ENCODE measurements at regions not wholly inside any gene's neighbourhood (a gene's known extent, or its start where the extent isn't known, plus 50 kb on each side); places are given as distances from the start of the nearest gene placed in this dataset.

GRCh38 chr1:38418195-38419030, 371.8 kb upstream of the POU3F1 start:
- no peaks in the 10 kb centered on the region for H3K27me3 ChIP-seq (replicated peaks; ENCODE audit: insufficient read depth)
- no peaks in the 10 kb centered on the region for H3K9me3 ChIP-seq
- no peak overlapping the region for H3K27ac ChIP-seq
- DNase-seq (ENCODE audit: low spot score): no peak
- ATAC-seq (ENCODE audit: insufficient number of reproducible peaks, low FRiP score, low read depth): no peak
- TF ChIP-seq CTCF (IDR thresholded peaks at IDR 0.05): no peak
- H3K4me1 ChIP-seq (ENCODE audit: control insufficient read depth in 1 of 2, low read depth in 2 of 2): no peaks in the 10 kb centered on the region
- H3K36me3 ChIP-seq: no peaks in the 10 kb centered on the region
- H3K4me3 ChIP-seq: no peak overlapping the region

- Histone ChIP-seq H3K4me1 (ENCODE audit: control insufficient read depth in 1 of 2, low read depth in 2 of 2) (no peaks in the 10 kb centered on the region), H3K4me3 (no peak overlapping the region), H3K36me3 (no peaks in the 10 kb centered on the region), H3K9me3 (peaks cover 2% of the 10 kb centered on the region), H3K27me3 (replicated peaks; ENCODE audit: insufficient read depth) (no peaks in the 10 kb centered on the region), H3K27ac (no peak overlapping the region)
- DNase-seq (ENCODE audit: low spot score) (no peak), ATAC-seq (ENCODE audit: insufficient number of reproducible peaks, low FRiP score, low read depth) (no peak)
- TF ChIP-seq CTCF (IDR thresholded peaks at IDR 0.05): no peak
These were observed 357.1 kb upstream of the POU3F1 start for GRCh38 chr1:38403667-38404066.

GRCh38 chr1:38402230-38402815, 355.7 kb upstream of the POU3F1 start:
- H3K27me3 ChIP-seq (replicated peaks; ENCODE audit: insufficient read depth): no peaks in the 10 kb centered on the region
- ATAC-seq (ENCODE audit: insufficient number of reproducible peaks, low FRiP score, low read depth) (no peak), DNase-seq (ENCODE audit: low spot score) (no peak)
- H3K36me3 ChIP-seq: no peaks in the 10 kb centered on the region
- TF ChIP-seq CTCF (IDR thresholded peaks at IDR 0.05): no peak
- no peak overlapping the region for H3K4me3 ChIP-seq
- H3K27ac ChIP-seq: no peak overlapping the region
- H3K9me3 ChIP-seq: peaks cover 2% of the 10 kb centered on the region
- H3K4me1 ChIP-seq (ENCODE audit: control insufficient read depth in 1 of 2, low read depth in 2 of 2): no peaks in the 10 kb centered on the region

- Histone ChIP-seq H3K9me3 (no peaks in the 10 kb centered on the region), H3K27me3 (replicated peaks; ENCODE audit: insufficient read depth) (no peaks in the 10 kb centered on the region), H3K4me1 (ENCODE audit: control insufficient read depth in 1 of 2, low read depth in 2 of 2) (no peaks in the 10 kb centered on the region), H3K27ac (no peak overlapping the region), H3K36me3 (no peaks in the 10 kb centered on the region), H3K4me3 (no peak overlapping the region)
- ATAC-seq (ENCODE audit: insufficient number of reproducible peaks, low FRiP score, low read depth) (no peak), DNase-seq (ENCODE audit: low spot score) (no peak)
- TF ChIP-seq CTCF (IDR thresholded peaks at IDR 0.05): no peak
These were observed 350.0 kb upstream of the POU3F1 start for GRCh38 chr1:38396606-38397005.

- peaks cover 2% of the 10 kb centered on the region for H3K9me3 ChIP-seq
- no peaks in the 10 kb centered on the region for H3K36me3 ChIP-seq
- H3K27ac ChIP-seq: no peak overlapping the region
- no peak overlapping the region for H3K4me3 ChIP-seq
- no peaks in the 10 kb centered on the region for H3K27me3 ChIP-seq (replicated peaks; ENCODE audit: insufficient read depth)
- DNase-seq (ENCODE audit: low spot score) (no peak), ATAC-seq (ENCODE audit: insufficient number of reproducible peaks, low FRiP score, low read depth) (no peak)
- TF ChIP-seq CTCF (IDR thresholded peaks at IDR 0.05): no peak
- H3K4me1 ChIP-seq (ENCODE audit: control insufficient read depth in 1 of 2, low read depth in 2 of 2): no peaks in the 10 kb centered on the region
These were observed 347.7 kb upstream of the POU3F1 start for GRCh38 chr1:38394303-38394702.

Data from thoracic aorta (tissue), 2 donors.